ENCODE measurements at regions not wholly inside any gene's neighbourhood (a gene's known extent, or its start where the extent isn't known, plus 50 kb on each side); places are given as distances from the start of the nearest gene placed in this dataset.

GRCh38 chr5:14930486-14930885 is 58.9 kb upstream of the ANKH start:
- Histone ChIP-seq H4K91ac (ENCODE audit: insufficient read depth, low read depth, low read length) (no peak overlapping the region), H2AK9ac (replicated peaks; ENCODE audit: low read depth, low read length, poor library complexity) (no peak overlapping the region), H4K8ac (ENCODE audit: low read depth in 2 of 2, low read length in 2 of 2) (no peak overlapping the region), H3K79me1 (ENCODE audit: low read depth in 1 of 2, low read length in 2 of 2) (no peaks in the 10 kb centered on the region), H2AFZ (replicated peaks; ENCODE audit: low read length, poor library complexity) (no peak overlapping the region), H3K4ac (ENCODE audit: low read depth, low read length) (no peak overlapping the region; the same call in 1 of the 2 replicates), H3K18ac (ENCODE audit: low read depth, low read length) (no peak overlapping the region), H2BK120ac (ENCODE audit: low read depth, low read length) (no peak overlapping the region), H2BK15ac (ENCODE audit: low read depth, low read length) (0 out of 3 replicates have a peak overlapping the region, but pooled peaks have one; percentile 15), H4K5ac (ENCODE audit: low read depth, low read length) (no peak overlapping the region), H2AK5ac (ENCODE audit: low read depth, low read length) (no peak overlapping the region), H3K27ac (ENCODE audit: insufficient read depth, low read length) (no peak overlapping the region), H3K27me3 (ENCODE audit: control insufficient read depth, insufficient read depth, low read length) (no peaks in the 10 kb centered on the region), H3K23ac (ENCODE audit: low read depth, low read length) (no peak overlapping the region), H3K9me1 (ENCODE audit: insufficient read depth, low read length) (peaks cover 13% of the 10 kb centered on the region), H2BK5ac (ENCODE audit: low read depth, low read length, poor library complexity, severe bottlenecking) (no peak overlapping the region), H3K36me3 (ENCODE audit: control insufficient read depth, insufficient read depth, low read length) (no peaks in the 10 kb centered on the region), H3K4me2 (ENCODE audit: low read depth, low read length) (no peak overlapping the region), H2BK20ac (ENCODE audit: low read depth, low read length) (0 out of 2 replicates have a peak overlapping the region, but pooled peaks have one; percentile 25), H3K9me3 (ENCODE audit: control insufficient read depth, insufficient read depth, low read length) (no peaks in the 10 kb centered on the region), H3K14ac (replicated peaks; ENCODE audit: low read depth, low read length) (no peak overlapping the region), H3K4me1 (ENCODE audit: control insufficient read depth, insufficient read depth, low read length) (peaks cover 10% of the 10 kb centered on the region), H3K4me3 (ENCODE audit: insufficient read depth, low read depth, low read length) (no peak overlapping the region), H3K9ac (ENCODE audit: low read depth, low read length) (no peak overlapping the region), H3K56ac (ENCODE audit: extremely low read depth, insufficient read depth, low read length) (no peak overlapping the region), H4K20me1 (ENCODE audit: insufficient read depth, low read length) (no peaks in the 10 kb centered on the region)
- ATAC-seq (ENCODE audit: low read depth) (no peak; the same call in 1 of the 2 replicates), DNase-seq (peak; percentile 41)
- dilution Hi-C loops (cut with HindIII; ENCODE audit: low sequenced_read_pairs, unreplicated experiment): no loop called here
- intact Hi-C loops (cut with micrococcal nuclease): no loop called here
- no CpG with 5 or more reads among the region's 3 CpGs for WGBS, 2 experiments (ENCODE audit: extremely low coverage in 2 of 2, insufficient read length in 1 of 2)
- in situ Hi-C loops (cut with MboI; ENCODE audit: low sequenced_read_pairs): no loop called here
- TF ChIP-seq FOS (IDR thresholded peaks at IDR 0.05; ENCODE audit: low read depth, low read length): no peak
- no peak for TF ChIP-seq RFX5 (IDR thresholded peaks at IDR 0.05; ENCODE audit: low read depth, low read length)
- TF ChIP-seq MXI1 (IDR thresholded peaks at IDR 0.05; ENCODE audit: borderline replicate concordance, low read depth, low read length): no peak
- TF ChIP-seq, protein P1, sequence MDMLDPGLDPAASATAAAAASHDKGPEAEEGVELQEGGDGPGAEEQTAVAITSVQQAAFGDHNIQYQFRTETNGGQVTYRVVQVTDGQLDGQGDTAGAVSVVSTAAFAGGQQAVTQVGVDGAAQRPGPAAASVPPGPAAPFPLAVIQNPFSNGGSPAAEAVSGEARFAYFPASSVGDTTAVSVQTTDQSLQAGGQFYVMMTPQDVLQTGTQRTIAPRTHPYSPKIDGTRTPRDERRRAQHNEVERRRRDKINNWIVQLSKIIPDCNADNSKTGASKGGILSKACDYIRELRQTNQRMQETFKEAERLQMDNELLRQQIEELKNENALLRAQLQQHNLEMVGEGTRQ (IDR thresholded peaks at IDR 0.05; ENCODE audit: low read depth, low read length): no peak
- TF ChIP-seq POLR2A (IDR thresholded peaks at IDR 0.05; ENCODE audit: low read depth, low read length): no peak
- TF ChIP-seq RAD21 (IDR thresholded peaks at IDR 0.05; ENCODE audit: low read length): no peak
- no peak for TF ChIP-seq CHD1 (IDR thresholded peaks at IDR 0.05; ENCODE audit: low read depth, low read length)
- no peak for TF ChIP-seq MAFK (IDR thresholded peaks at IDR 0.05; ENCODE audit: low read depth, low read length)
- no peak for TF ChIP-seq MAZ (IDR thresholded peaks at IDR 0.05; ENCODE audit: borderline replicate concordance, low read depth, low read length)
- no peak for TF ChIP-seq ELK1 (IDR thresholded peaks at IDR 0.05; ENCODE audit: borderline replicate concordance, low read depth, low read length)
- TF ChIP-seq CEBPB (IDR thresholded peaks at IDR 0.05; ENCODE audit: low read depth, low read length): no peak
- no peak for TF ChIP-seq BHLHE40 (IDR thresholded peaks at IDR 0.05; ENCODE audit: low read depth, low read length)
- BruUV-seq (replicated peaks): no TSS peak
- ChIA-PET CTCF (interaction anchor here (0.7 to 1.3 kb wide), 3 partner anchors 16 to 33 kb away, joined by 3 to 4 read pairs (median 3); no protein-coding TSS in a partner anchor), POLR2A (ENCODE audit: unreplicated experiment) (interaction anchor here (0.6 kb wide), 1 partner anchor 215 kb away, joined by 5 read pairs; no protein-coding TSS in a partner anchor)

Measured in IMR-90 (cell line).